ENCODE measurements at regions not wholly inside any gene's neighbourhood (a gene's known extent, or its start where the extent isn't known, plus 50 kb on each side); places are given as distances from the start of the nearest gene placed in this dataset.
A peak's percentile ranks its signal among the peaks of the same experiment; 100 is the strongest.

DNA sequence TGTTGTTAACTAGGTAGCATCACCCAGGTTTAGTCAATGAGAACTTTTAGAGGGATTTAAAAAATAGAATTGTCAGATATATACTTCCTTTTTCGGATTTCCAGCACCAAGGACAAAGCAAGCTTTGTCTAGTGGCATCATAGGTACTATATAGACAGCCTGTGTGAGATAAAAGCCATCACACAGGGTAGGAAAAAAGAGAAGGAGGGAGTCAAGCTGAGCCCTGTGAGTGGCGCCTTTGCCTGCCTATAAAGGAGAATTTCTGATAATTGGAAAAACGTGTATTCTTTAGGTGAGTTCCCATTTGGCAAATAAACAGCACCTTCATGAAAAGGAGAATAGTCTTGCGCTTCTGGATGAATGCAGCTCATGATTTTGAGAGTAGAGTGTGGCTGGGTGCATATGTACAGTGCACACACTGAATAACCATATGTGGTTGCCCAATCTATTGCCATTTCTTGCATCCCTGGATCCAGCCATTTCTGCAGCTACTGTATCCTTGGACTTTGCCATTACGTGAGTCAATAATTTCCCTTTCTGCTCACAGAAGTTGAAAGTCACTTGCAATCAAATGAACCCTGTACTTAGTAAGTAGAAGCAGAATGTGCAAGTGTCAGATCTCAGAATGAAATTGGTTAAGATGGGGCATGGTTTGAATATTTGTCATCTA is 559.9 kb upstream of the MEX3C start:
- SMC1A ChIA-PET (ENCODE audit: uncharacterized antibody, unreplicated experiment), result interaction anchor here (0.6 to 2.1 kb wide), 8 partner anchors 9 to 531 kb away, joined by 3 to 8 read pairs (median 4); no protein-coding TSS in a partner anchor
- H3K9ac ChIP-seq (ENCODE audit: control insufficient read depth, insufficient read depth, low read length), result no peak overlapping the region
- H2AFZ ChIP-seq (ENCODE audit: control insufficient read depth, low read depth, low read length), result no peak overlapping the region
- no peak overlapping the region for H3K4me2 ChIP-seq (ENCODE audit: control insufficient read depth, insufficient read depth)
- H3K4me3 ChIP-seq, result no peak overlapping the region
- H3K4me1 ChIP-seq (ENCODE audit: control insufficient read depth, insufficient read depth, low read length), result no peaks in the 10 kb centered on the region
- no peak overlapping the region for H3K27ac ChIP-seq (ENCODE audit: control insufficient read depth, insufficient read depth)
- FAIRE-seq (peak; percentile 23), DNase-seq (ENCODE audit: low read depth, low spot score) (no peak), ATAC-seq (no peak)
- no peaks in the 10 kb centered on the region for H3K36me3 ChIP-seq (ENCODE audit: control insufficient read depth in 2 of 2, insufficient read depth in 2 of 2, low read length in 1 of 2)
- WGBS (ENCODE audit: insufficient coverage, insufficient replicate concordance, low lambda C conversion rate, missing lambda C conversion rate), result 29% methylated on average over 5 of the region's 5 CpGs
- H3K79me2 ChIP-seq (ENCODE audit: control insufficient read depth, insufficient read depth, low read length), result no peaks in the 10 kb centered on the region
- no TSS peak for BruUV-seq (replicated peaks)
- CTCF ChIA-PET, result interaction anchor here (0.8 to 1.5 kb wide), 6 partner anchors 21 to 89 kb away, joined by 3 to 4 read pairs (median 3); no protein-coding TSS in a partner anchor
- H4K20me1 ChIP-seq (ENCODE audit: control insufficient read depth, insufficient read depth), result no peaks in the 10 kb centered on the region
- in situ Hi-C loops (cut with MboI) (no loop called here), intact Hi-C loops (cut with micrococcal nuclease; ENCODE audit: unreplicated experiment) (no loop called here)
- RAD21 ChIA-PET (ENCODE audit: unreplicated experiment), result interaction anchor here (1.0 to 2.4 kb wide), 4 partner anchors 26 to 89 kb away, joined by 3 to 8 read pairs (median 4); no protein-coding TSS in a partner anchor
- no peaks in the 10 kb centered on the region for H3K9me3 ChIP-seq (replicated peaks; ENCODE audit: control insufficient read depth, insufficient read depth, low read length)
- POLR2A ChIA-PET, result interaction anchor here (0.8 to 1.7 kb wide), 2 partner anchors 17 to 18 kb away, joined by 3 to 5 read pairs; no protein-coding TSS in a partner anchor
- TF ChIP-seq PAX8 (IDR thresholded peaks at IDR 0.05) (no peak), YY1 (IDR thresholded peaks at IDR 0.05; ENCODE audit: low read depth, low read length) (no peak), ZSCAN29 (IDR thresholded peaks at IDR 0.05) (no peak), POLR2AphosphoS2 (IDR thresholded peaks at IDR 0.05; ENCODE audit: low read depth, low read length) (no peak), NRF1 (conservative IDR thresholded peaks at IDR 0.05; ENCODE audit: low read depth, low read length) (no peak), MEF2B (IDR thresholded peaks at IDR 0.05; ENCODE audit: partially characterized antibody, poor library complexity, severe bottlenecking) (no peak), RAD21 (IDR thresholded peaks at IDR 0.05; ENCODE audit: insufficient read depth, low read depth, low read length) (no peak), EED (IDR thresholded peaks at IDR 0.05; ENCODE audit: low read depth) (no peak)
- TF ChIP-seq, protein P1, sequence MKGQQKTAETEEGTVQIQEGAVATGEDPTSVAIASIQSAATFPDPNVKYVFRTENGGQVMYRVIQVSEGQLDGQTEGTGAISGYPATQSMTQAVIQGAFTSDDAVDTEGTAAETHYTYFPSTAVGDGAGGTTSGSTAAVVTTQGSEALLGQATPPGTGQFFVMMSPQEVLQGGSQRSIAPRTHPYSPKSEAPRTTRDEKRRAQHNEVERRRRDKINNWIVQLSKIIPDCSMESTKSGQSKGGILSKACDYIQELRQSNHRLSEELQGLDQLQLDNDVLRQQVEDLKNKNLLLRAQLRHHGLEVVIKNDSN (IDR thresholded peaks at IDR 0.05; ENCODE audit: borderline replicate concordance, extremely low read length, insufficient read depth, low read depth, low read length), result no peak
- TF ChIP-seq, protein P2, sequence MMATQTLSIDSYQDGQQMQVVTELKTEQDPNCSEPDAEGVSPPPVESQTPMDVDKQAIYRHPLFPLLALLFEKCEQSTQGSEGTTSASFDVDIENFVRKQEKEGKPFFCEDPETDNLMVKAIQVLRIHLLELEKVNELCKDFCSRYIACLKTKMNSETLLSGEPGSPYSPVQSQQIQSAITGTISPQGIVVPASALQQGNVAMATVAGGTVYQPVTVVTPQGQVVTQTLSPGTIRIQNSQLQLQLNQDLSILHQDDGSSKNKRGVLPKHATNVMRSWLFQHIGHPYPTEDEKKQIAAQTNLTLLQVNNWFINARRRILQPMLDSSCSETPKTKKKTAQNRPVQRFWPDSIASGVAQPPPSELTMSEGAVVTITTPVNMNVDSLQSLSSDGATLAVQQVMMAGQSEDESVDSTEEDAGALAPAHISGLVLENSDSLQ (IDR thresholded peaks at IDR 0.05), result no peak
- no peaks in the 10 kb centered on the region for H3K27me3 ChIP-seq (replicated peaks in 1 of 2; ENCODE audit: control insufficient read depth in 2 of 2, insufficient read depth in 2 of 2, low read length in 1 of 2)

Measured in GM12878 (cell line).